Heart left ventricle (tissue), 16 donors: ENCODE measurements at regions not wholly inside any gene's neighbourhood (a gene's known extent, or its start where the extent isn't known, plus 50 kb on each side); places are given as distances from the start of the nearest gene placed in this dataset.

ENCODE experiments used
- ATAC-seq, 4 donors: fragments of 200-7000 bp; cut with Tn5 transposase; one replicate each; pipeline ENCODE4 v1.9.1; 2020 to 2022; ENCODE audit warnings: moderate library complexity in 4 of 4, mild to moderate bottlenecking in 3 of 4, moderate number of reproducible peaks in 1 of 4
- DNase-seq, 5 donors: peaks; one replicate each; pipeline ENCODE4 v3.0.0-alpha.2; 2020
- H3K27ac ChIP-seq, 12 donors: fragments of 200-600 bp; sonication (generic) in 4 of 12; one replicate each; pipeline versions ENCODE4 v1.5.0 to v1.8.0; 2016 to 2022; ENCODE audit warnings: mild to moderate bottlenecking in 2 of 12
- H3K27me3 ChIP-seq, 9 donors: fragments of 200-600 bp; sonication (generic) in 2 of 9; one replicate each; pipeline versions ENCODE4 v1.5.1 to v1.8.0; 2016 to 2022; ENCODE audit warnings: mild to moderate bottlenecking in 3 of 9
- H3K36me3 ChIP-seq, 9 donors: fragments of 200-600 bp; sonication (generic) in 2 of 9; one replicate each; pipeline versions ENCODE4 v1.5.0 to v1.8.0; 2018 to 2022; ENCODE audit warnings: mild to moderate bottlenecking in 2 of 9
- H3K4me1 ChIP-seq, 12 donors: fragments of 200-600 bp; sonication (generic) in 4 of 12; one replicate each; pipeline versions ENCODE4 v1.5.0 to v1.8.0; 2016 to 2022; ENCODE audit warnings: mild to moderate bottlenecking in 3 of 12
- H3K4me3 ChIP-seq, 12 donors: fragments of 200-600 bp; sonication (generic) in 4 of 12; one replicate each; pipeline versions ENCODE4 v1.5.0 to v1.8.0; 2017 to 2022; ENCODE audit warnings: mild to moderate bottlenecking in 9 of 12, moderate library complexity in 4 of 12
- H3K9me3 ChIP-seq, 12 donors: fragments of 200-600 bp; sonication (generic) in 4 of 12; one replicate each; pipeline versions ENCODE4 v1.5.0 to v1.8.0; 2016 to 2022; ENCODE audit warnings: mild to moderate bottlenecking in 1 of 12
- CTCF ChIP-seq, 12 donors: fragments of 200-600 bp; sonication (generic) in 4 of 12; IDR thresholded peaks; one replicate each; pipeline versions ENCODE4 v1.5.0 to v1.8.0; 2018 to 2022; ENCODE audit warnings: antibody characterized with exemption in 12 of 12, mild to moderate bottlenecking in 5 of 12
- POLR2A ChIP-seq, 2 donors: fragments of 450-650 bp; IDR thresholded peaks; one replicate each; pipeline ENCODE4 v1.6.1; 2017; ENCODE audit warnings: antibody characterized with exemption in 2 of 2, mild to moderate bottlenecking in 2 of 2, moderate library complexity in 2 of 2
- WGBS, 4 donors: extraction: QIAGEN DNeasy Blood & Tissue Kit in 2 of 4; methylation state at CpG; one replicate each; pipeline versions ENCODE4 v1.1.5 to v1.1.7; 2013 to 2018; 5-methylcytosine and 5-hydroxymethylcytosine counted together
- intact Hi-C, 10 donors: fragments of 100-400 bp; cut with DNase I; formaldehyde crosslinking; loops; one replicate each; pipeline versions ENCODE4 v1.11.1 to v1.14.2; 2022
- donor health status: ischemic (EF 13 %, LVEDD 7.1; RV severe dilation, severe dysfunction).
- donor health status: healthy with polysubstance abuse.
- donor health status: DM: no; HTN: yes; CAD: no.
- donor health status: DM: no; HTN: no; CAD: no.
- donor health status: ischemic (EF 25% LVEDD 6.9; RV normal size, moderate dysfunction).
- donor health status: ischemic (EF 25% LVEDD 5.7; RV mildly dilated, moderate dysfunction).
- donor health status: healthy.
- donor health status: DM: yes; HTN: yes; CAD: no.
- donor health status: ischemic (EF 35%, LVEDD 5.7; RV mildly dilated, moderate dysfunction).
- donor health status: nonischemic (EF 11% LVEDD 7.7; RV severe dilation, severe dysfunction).
- donor health status: DM: yes; HTN: yes; CAD: no.
- donor health status: PGD.
- donor health status: ischemic (EF 29% LVEDD 5.4; RV normal size, mild dysfunction).
- donor health status: nonischemic (EF 23%, LVEDD 6.1; RV moderate dilation, normal function).

- no peak overlapping the region for H3K4me3 ChIP-seq
- intact Hi-C loops = no loop called here
- TF ChIP-seq POLR2A (IDR thresholded peaks at IDR 0.05) = no peak
- no peak for TF ChIP-seq CTCF (IDR thresholded peaks at IDR 0.05)
- peaks cover 0 to 6% (median 0%) of the 10 kb centered on the region in 12 donors for H3K9me3 ChIP-seq
- H3K27ac ChIP-seq = no peak overlapping the region
- no peaks in the 10 kb centered on the region for H3K36me3 ChIP-seq
- H3K4me1 ChIP-seq = no peaks in the 10 kb centered on the region
- DNase-seq (no peak), ATAC-seq (no peak)
- 94 to 100% (median 97%) methylated on average over 4 to 5 of the region's 5 CpGs for WGBS, 4 donors
- no peaks in the 10 kb centered on the region for H3K27me3 ChIP-seq
Measured at GRCh38 chr4:17085416-17085815, 187.0 kb upstream of the LDB2 start.

- DNase-seq (no peak), ATAC-seq (no peak)
- Histone ChIP-seq H3K27me3 (no peaks in the 10 kb centered on the region), H3K4me3 (no peak overlapping the region), H3K27ac (no peak overlapping the region), H3K36me3 (no peaks in the 10 kb centered on the region), H3K4me1 (no peaks in the 10 kb centered on the region), H3K9me3 (peaks cover 0 to 6% (median 0%) of the 10 kb centered on the region in 12 donors)
- WGBS, 4 donors = 84 to 89% (median 85%) methylated on average over 4 of the region's 4 CpGs
- intact Hi-C loops = no loop called here
- no peak for TF ChIP-seq POLR2A (IDR thresholded peaks at IDR 0.05)
- TF ChIP-seq CTCF (IDR thresholded peaks at IDR 0.05) = no peak
Measured at GRCh38 chr4:17082186-17082585, 183.7 kb upstream of the LDB2 start.

GRCh38 chr4:17081179-17081578 lies 182.7 kb upstream of the LDB2 start:
- ATAC-seq = no peak
- intact Hi-C loops = no loop called here

GRCh38 chr4:17077105-17077504 lies 178.7 kb upstream of the LDB2 start:
- Histone ChIP-seq H3K9me3 (no peaks in the 10 kb centered on the region), H3K4me1 (peaks cover 0 to 8% (median 0%) of the 10 kb centered on the region in 12 donors), H3K27ac (no peak overlapping the region), H3K27me3 (no peaks in the 10 kb centered on the region), H3K4me3 (no peak overlapping the region), H3K36me3 (no peaks in the 10 kb centered on the region)
- TF ChIP-seq POLR2A (IDR thresholded peaks at IDR 0.05) (no peak), CTCF (IDR thresholded peaks at IDR 0.05) (no peak)
- 91 to 93% (median 92%) methylated on average over 5 of the region's 5 CpGs for WGBS, 4 donors
- DNase-seq = no peak
- ATAC-seq = no peak
- intact Hi-C loops = no loop called here

More at GRCh38 chr4:17081179-17081578, 182.7 kb upstream of the LDB2 start:
- peaks cover 0 to 3% (median 0%) of the 10 kb centered on the region in 12 donors for H3K9me3 ChIP-seq
- no peaks in the 10 kb centered on the region for H3K27me3 ChIP-seq
- H3K27ac ChIP-seq = no peak overlapping the region
- TF ChIP-seq POLR2A (IDR thresholded peaks at IDR 0.05) (no peak), CTCF (IDR thresholded peaks at IDR 0.05) (no peak)
- H3K4me3 ChIP-seq = no peak overlapping the region
- 69 to 75% (median 72%) methylated on average over 2 of the region's 2 CpGs for WGBS, 4 donors
- no peak for DNase-seq
- H3K4me1 ChIP-seq = no peaks in the 10 kb centered on the region
- no peaks in the 10 kb centered on the region for H3K36me3 ChIP-seq
